ENCODE measurements at regions not wholly inside any gene's neighbourhood (a gene's known extent, or its start where the extent isn't known, plus 50 kb on each side); places are given as distances from the start of the nearest gene placed in this dataset.
"Not testable (repeated sequence)": the region's sequence is repeated elsewhere in the genome, so short reads cannot be mapped to it uniquely, and the experiment has no call there.

DNA sequence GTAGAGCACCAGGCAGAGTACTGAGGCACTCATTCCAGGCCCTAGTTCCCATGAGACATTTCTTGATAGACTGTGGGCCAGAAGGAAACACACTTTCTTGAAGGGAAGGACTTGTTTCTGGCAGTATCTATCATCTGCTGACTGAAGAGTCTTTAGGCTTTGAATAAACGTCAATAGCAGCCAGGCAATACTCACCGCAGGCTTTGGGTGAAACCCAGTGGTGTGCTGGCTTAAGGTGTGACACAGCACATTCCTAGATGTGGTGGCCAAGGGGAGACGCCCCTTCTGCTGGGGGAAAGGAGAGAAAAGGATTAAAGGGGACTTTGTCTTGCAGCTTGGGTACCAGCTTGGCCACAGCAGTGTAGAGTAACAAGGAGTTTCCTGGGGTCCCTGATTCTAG lies 1039.6 kb downstream of the HACE1 start:
- TF ChIP-seq POLR2AphosphoS5 (IDR thresholded peaks at IDR 0.05) (no peak), EP300 (IDR thresholded peaks at IDR 0.05) (no peak), POLR2A (IDR thresholded peaks at IDR 0.05) (no peak)
- TF ChIP-seq, protein P1, sequence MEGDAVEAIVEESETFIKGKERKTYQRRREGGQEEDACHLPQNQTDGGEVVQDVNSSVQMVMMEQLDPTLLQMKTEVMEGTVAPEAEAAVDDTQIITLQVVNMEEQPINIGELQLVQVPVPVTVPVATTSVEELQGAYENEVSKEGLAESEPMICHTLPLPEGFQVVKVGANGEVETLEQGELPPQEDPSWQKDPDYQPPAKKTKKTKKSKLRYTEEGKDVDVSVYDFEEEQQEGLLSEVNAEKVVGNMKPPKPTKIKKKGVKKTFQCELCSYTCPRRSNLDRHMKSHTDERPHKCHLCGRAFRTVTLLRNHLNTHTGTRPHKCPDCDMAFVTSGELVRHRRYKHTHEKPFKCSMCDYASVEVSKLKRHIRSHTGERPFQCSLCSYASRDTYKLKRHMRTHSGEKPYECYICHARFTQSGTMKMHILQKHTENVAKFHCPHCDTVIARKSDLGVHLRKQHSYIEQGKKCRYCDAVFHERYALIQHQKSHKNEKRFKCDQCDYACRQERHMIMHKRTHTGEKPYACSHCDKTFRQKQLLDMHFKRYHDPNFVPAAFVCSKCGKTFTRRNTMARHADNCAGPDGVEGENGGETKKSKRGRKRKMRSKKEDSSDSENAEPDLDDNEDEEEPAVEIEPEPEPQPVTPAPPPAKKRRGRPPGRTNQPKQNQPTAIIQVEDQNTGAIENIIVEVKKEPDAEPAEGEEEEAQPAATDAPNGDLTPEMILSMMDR (IDR thresholded peaks at IDR 0.05) = no peak
- 55 to 67% (median 59%) methylated on average over 3 of the region's 3 CpGs for WGBS, 5 donors
- Histone ChIP-seq H3K36me3 (no peaks in the 10 kb centered on the region), H3K4me3 (no peak overlapping the region), H3K27ac (no peak overlapping the region), H3K9me3 (peaks cover 0 to 7% (median 0%) of the 10 kb centered on the region in 4 donors), H3K27me3 (no peaks in the 10 kb centered on the region), H3K4me1 (no peaks in the 10 kb centered on the region)
- intact Hi-C loops (cut with DNase I; ENCODE audit: low total_unique reads) = no loop called here
- DNase-seq = no peak

DNA sequence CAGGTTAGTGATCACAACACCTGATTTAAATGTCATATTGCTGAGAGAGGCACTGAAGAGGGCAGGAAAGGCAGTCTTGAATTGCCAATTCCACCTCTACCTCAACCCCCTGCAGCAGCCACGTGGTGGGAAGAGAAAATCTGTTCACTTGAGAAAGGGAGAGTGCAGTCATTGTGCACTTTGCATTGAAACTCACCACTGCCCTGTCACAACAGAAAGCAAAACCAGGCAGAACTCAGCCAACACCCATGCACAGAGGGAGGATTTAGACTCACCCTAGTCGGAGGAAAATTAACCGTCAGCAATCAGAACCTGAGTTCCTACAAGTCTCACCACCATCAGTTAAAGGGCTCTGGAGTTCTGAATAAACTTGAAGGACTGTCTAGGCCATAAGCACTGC lies 1040.2 kb downstream of the HACE1 start:
- Histone ChIP-seq H3K4me3 (no peak overlapping the region), H3K9me3 (peaks cover 0 to 7% (median 0%) of the 10 kb centered on the region in 4 donors), H3K36me3 (no peaks in the 10 kb centered on the region), H3K27me3 (no peaks in the 10 kb centered on the region), H3K4me1 (no peaks in the 10 kb centered on the region), H3K27ac (no peak overlapping the region)
- intact Hi-C loops (cut with DNase I; ENCODE audit: low total_unique reads) = no loop called here
- TF ChIP-seq POLR2AphosphoS5 (IDR thresholded peaks at IDR 0.05) = no peak
- TF ChIP-seq, protein P1 (IDR thresholded peaks at IDR 0.05) = no peak
- 29 to 33% (median 30%) methylated on average over 3 of the region's 3 CpGs for WGBS, 5 donors
- DNase-seq = no peak

GRCh38 chr6:103812970-103813369 lies 1046.7 kb downstream of the HACE1 start:
- TF ChIP-seq EP300 (IDR thresholded peaks at IDR 0.05) (no peak), POLR2AphosphoS5 (IDR thresholded peaks at IDR 0.05) (no peak), POLR2A (IDR thresholded peaks at IDR 0.05) (no peak)
- TF ChIP-seq, protein P1 (IDR thresholded peaks at IDR 0.05) = no peak
- Histone ChIP-seq H3K4me1 (no peaks in the 10 kb centered on the region), H3K9me3 (no peaks in the 10 kb centered on the region), H3K27ac (no peak overlapping the region), H3K4me3 (no peak overlapping the region), H3K27me3 (no peaks in the 10 kb centered on the region), H3K36me3 (no peaks in the 10 kb centered on the region)
- no peak for DNase-seq
- intact Hi-C loops (cut with DNase I; ENCODE audit: low total_unique reads) = no loop called here

GRCh38 chr6:103801901-103802479 lies 1057.7 kb downstream of the HACE1 start:
- H3K9me3 ChIP-seq, DNase-seq: not testable (repeated sequence)
- 72 to 78% (median 73%) methylated on average over 10 to 11 of the region's 11 CpGs for WGBS, 5 donors

DNA sequence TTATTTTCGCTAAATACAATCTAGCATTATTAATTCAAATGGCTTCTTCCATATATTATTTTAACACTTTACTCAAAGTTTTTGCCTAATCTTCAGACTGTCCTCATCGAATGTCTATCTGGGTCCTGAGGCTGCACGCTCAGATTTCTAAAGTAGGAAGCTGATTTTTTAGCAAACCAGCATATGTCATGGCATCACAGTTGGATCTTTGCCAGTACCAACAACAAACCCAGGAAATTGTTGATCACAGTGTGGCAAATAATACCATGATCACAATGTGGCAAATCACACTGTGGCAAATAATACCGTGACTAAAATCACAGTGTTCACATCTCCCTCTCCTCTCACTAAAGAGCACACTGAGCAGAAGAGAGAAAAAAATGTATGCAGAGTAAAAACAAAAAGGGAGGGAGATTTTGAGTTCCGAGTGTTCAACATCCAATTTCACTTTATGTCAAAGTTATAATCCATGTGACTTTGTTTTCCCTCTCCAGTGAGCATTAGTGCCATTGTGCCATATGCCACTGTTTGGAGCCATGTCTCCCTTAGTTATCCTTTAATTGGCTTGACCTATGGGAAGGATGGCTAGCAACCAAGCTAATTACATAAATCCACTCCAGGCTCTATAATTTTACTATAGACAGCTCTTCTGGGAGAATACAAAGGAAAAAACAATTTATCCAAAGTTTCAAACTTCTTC lies 1059.6 kb downstream of the HACE1 start:
- TF ChIP-seq EP300 (IDR thresholded peaks at IDR 0.05) (no peak), POLR2A (IDR thresholded peaks at IDR 0.05) (no peak), POLR2AphosphoS5 (IDR thresholded peaks at IDR 0.05) (no peak)
- TF ChIP-seq, protein P1 (IDR thresholded peaks at IDR 0.05) = no peak
- no peak for DNase-seq
- Histone ChIP-seq H3K4me3 (no peak overlapping the region), H3K4me1 (no peaks in the 10 kb centered on the region), H3K9me3 (no peaks in the 10 kb centered on the region), H3K36me3 (no peaks in the 10 kb centered on the region), H3K27me3 (peaks cover 0 to 3% (median 0%) of the 10 kb centered on the region in 3 donors), H3K27ac (no peak overlapping the region)
- intact Hi-C loops (cut with DNase I; ENCODE audit: low total_unique reads) = no loop called here
- 73 to 85% (median 80%) methylated on average over 5 of the region's 5 CpGs for WGBS, 5 donors

More at GRCh38 chr6:103801901-103802479, 1057.7 kb downstream of the HACE1 start:
- H3K4me3 ChIP-seq; intact Hi-C loops (cut with DNase I; ENCODE audit: low total_unique reads); H3K27me3 ChIP-seq; H3K27ac ChIP-seq; H3K4me1 ChIP-seq; H3K36me3 ChIP-seq: not testable (repeated sequence)
